Sigmoid colon (tissue), 6 donors: ENCODE measurements at regions not wholly inside any gene's neighbourhood (a gene's known extent, or its start where the extent isn't known, plus 50 kb on each side); places are given as distances from the start of the nearest gene placed in this dataset.

Experiments used
- DNase-seq: peaks from one replicate; pipeline ENCODE4 v3.0.0-alpha.2; 2019
- H3K27ac ChIP-seq, 4 donors: fragments of 200-600 bp; sonication (generic); one replicate each; pipeline ENCODE4 v1.5.1; 2016 to 2019; ENCODE audit warnings: mild to moderate bottlenecking in 1 of 4
- H3K27me3 ChIP-seq, 3 donors: fragments of 200-600 bp; sonication (generic); one replicate each; pipeline ENCODE4 v1.5.1; 2019; ENCODE audit warnings: mild to moderate bottlenecking in 1 of 3
- H3K36me3 ChIP-seq, 4 donors: fragments of 200-600 bp; sonication (generic); one replicate each; pipeline ENCODE4 v1.5.1; 2016 to 2019
- H3K4me1 ChIP-seq, 4 donors: fragments of 200-600 bp; sonication (generic); one replicate each; pipeline ENCODE4 v1.5.1; 2017 to 2019
- H3K4me3 ChIP-seq, 4 donors: fragments of 200-600 bp; sonication (generic); one replicate each; pipeline ENCODE4 v1.5.1; 2017 to 2019; ENCODE audit warnings: mild to moderate bottlenecking in 2 of 4, moderate library complexity in 1 of 4
- H3K9me3 ChIP-seq, 4 donors: fragments of 200-600 bp in 3 of 4; sonication (generic) in 3 of 4; one replicate each; pipeline versions ENCODE4 v1.5.1 to v1.6.1; 2013 to 2019
- EP300 ChIP-seq, 4 donors: sonication (generic); formaldehyde crosslinking; IDR thresholded peaks; one replicate each; pipeline ENCODE4 v1.6.1; 2017; ENCODE audit warnings: antibody characterized with exemption in 4 of 4
- POLR2A ChIP-seq, 2 donors: fragments of 450-650 bp; IDR thresholded peaks; one replicate each; pipeline ENCODE4 v1.6.1; 2016; ENCODE audit warnings: antibody characterized with exemption in 2 of 2, mild to moderate bottlenecking in 2 of 2, moderate library complexity in 2 of 2
- POLR2AphosphoS5 ChIP-seq, 4 donors: sonication (generic); formaldehyde crosslinking; IDR thresholded peaks; one replicate each; pipeline ENCODE4 v1.6.1; 2017; ENCODE audit warnings: antibody characterized with exemption in 4 of 4
- WGBS, 2 donors: extraction: QIAGEN DNeasy Blood & Tissue Kit; methylation state at CpG; one replicate each; pipeline ENCODE4 v1.1.7; 2013; 5-methylcytosine and 5-hydroxymethylcytosine counted together
- intact Hi-C: fragments of 100-400 bp; cut with DNase I; formaldehyde crosslinking; loops from one replicate; pipeline ENCODE4 v1.15.1; 2023
- TF ChIP-seq, protein P1 (sequence below), 4 experiments: fragments of 450-650 bp in 3 of 4; fragments of 200-600 bp in 1 of 4; IDR thresholded peaks; one replicate each; pipeline ENCODE4 v1.5.1; 2016 to 2019; ENCODE audit warnings: antibody characterized with exemption in 4 of 4, mild to moderate bottlenecking in 3 of 4, moderate library complexity in 2 of 4
- donor health status: healthy with polysubstance abuse.
- donor health status: healthy.

- TF ChIP-seq EP300 (IDR thresholded peaks at IDR 0.05), result peak in 1 of 4 donors; percentile 42
- no peak for TF ChIP-seq POLR2A (IDR thresholded peaks at IDR 0.05)
- TF ChIP-seq, protein P1, sequence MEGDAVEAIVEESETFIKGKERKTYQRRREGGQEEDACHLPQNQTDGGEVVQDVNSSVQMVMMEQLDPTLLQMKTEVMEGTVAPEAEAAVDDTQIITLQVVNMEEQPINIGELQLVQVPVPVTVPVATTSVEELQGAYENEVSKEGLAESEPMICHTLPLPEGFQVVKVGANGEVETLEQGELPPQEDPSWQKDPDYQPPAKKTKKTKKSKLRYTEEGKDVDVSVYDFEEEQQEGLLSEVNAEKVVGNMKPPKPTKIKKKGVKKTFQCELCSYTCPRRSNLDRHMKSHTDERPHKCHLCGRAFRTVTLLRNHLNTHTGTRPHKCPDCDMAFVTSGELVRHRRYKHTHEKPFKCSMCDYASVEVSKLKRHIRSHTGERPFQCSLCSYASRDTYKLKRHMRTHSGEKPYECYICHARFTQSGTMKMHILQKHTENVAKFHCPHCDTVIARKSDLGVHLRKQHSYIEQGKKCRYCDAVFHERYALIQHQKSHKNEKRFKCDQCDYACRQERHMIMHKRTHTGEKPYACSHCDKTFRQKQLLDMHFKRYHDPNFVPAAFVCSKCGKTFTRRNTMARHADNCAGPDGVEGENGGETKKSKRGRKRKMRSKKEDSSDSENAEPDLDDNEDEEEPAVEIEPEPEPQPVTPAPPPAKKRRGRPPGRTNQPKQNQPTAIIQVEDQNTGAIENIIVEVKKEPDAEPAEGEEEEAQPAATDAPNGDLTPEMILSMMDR (IDR thresholded peaks at IDR 0.05), result no peak
- peak in 3 of 4 donors; percentile 59 to 79 (median 78) for TF ChIP-seq POLR2AphosphoS5 (IDR thresholded peaks at IDR 0.05)
- no peaks in the 10 kb centered on the region for H3K27me3 ChIP-seq
Measured at GRCh38 chr6:139778688-139779087, 404.2 kb upstream of the CITED2 start.

DNA sequence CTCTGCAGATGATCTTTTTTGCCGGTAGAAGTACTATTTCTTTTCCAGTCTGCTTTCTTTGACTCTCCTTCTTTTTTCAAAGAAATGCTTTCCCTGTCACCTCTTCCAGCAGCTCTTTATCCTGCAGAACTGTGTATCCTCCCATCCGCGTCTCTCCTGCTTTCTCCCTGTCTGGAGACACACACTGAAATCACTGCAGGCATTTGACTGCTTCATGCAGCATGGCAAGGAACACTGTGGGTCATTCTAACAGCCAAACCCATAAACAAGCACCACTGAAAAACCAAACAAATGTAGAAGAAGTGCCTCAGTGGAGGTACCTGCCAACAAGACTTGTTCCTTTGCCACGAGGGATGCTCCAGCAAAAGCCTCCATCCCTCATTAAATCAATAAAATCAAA lies 403.7 kb upstream of the CITED2 start:
- Histone ChIP-seq H3K27me3 (no peaks in the 10 kb centered on the region), H3K4me1 (peaks cover 0 to 44% (median 40%) of the 10 kb centered on the region in 4 donors), H3K4me3 (peak overlapping the region in 1 of 4 donors; percentile 2), H3K27ac (peak overlapping the region; percentile 57 to 73 (median 67)), H3K36me3 (no peaks in the 10 kb centered on the region), H3K9me3 (no peaks in the 10 kb centered on the region)
- WGBS, 2 donors, result 83 to 92% methylated on average over 4 of the region's 4 CpGs
- no peak for DNase-seq
- intact Hi-C loops, result loop anchor here (5.0 kb wide), 2 partner anchors 74 to 401 kb away; no protein-coding TSS in a partner anchor
- TF ChIP-seq POLR2AphosphoS5 (IDR thresholded peaks at IDR 0.05), result peak in 2 of 4 donors; percentile 8 to 25
- no peak for TF ChIP-seq EP300 (IDR thresholded peaks at IDR 0.05)

More at GRCh38 chr6:139778688-139779087, 404.2 kb upstream of the CITED2 start:
- Histone ChIP-seq H3K36me3 (no peaks in the 10 kb centered on the region), H3K27ac (peak overlapping the region; percentile 57 to 73 (median 67)), H3K4me1 (peaks cover 0 to 44% (median 40%) of the 10 kb centered on the region in 4 donors), H3K9me3 (no peaks in the 10 kb centered on the region), H3K4me3 (no peak overlapping the region)
- WGBS, 2 donors, result 82% methylated on average over 5 of the region's 5 CpGs
- intact Hi-C loops, result loop anchor here (5.0 kb wide), 2 partner anchors 74 to 401 kb away; no protein-coding TSS in a partner anchor
- DNase-seq, result no peak

DNA sequence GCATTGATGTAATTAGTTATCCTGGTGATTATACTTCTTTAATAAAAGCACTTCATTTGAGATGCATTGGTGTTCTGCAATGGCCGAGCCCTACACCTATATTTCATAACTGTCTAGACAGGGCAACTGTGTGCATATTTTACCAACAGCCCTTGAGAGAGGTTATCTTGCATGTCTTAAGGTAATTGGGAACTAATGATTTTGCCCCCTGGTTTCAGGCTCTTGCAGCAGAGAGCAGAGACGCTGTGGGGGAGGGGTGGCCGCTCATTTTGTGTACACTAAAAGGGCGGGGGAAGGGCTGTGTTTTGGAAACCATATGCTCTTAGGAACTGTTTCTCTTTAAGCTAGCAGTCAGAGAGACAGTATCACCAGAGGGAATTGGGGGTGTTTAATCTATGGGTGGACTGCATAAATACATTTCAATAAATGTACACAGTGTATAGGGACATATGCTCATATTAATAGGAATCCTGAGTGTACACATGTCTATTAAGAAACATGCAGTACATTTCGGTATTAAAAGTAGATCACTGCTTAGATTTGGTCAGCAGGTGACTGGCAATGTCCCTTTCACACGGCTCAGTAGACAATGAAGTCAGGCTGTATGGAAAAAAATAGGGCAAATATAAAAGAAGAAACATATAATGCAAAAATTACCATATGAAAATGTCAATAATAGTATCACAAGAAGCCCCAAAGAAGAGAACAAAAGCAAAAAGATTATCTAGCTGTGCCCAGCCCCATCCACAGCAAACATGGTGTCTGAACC lies 402.9 kb upstream of the CITED2 start:
- Histone ChIP-seq H3K27ac (peak overlapping the region in 3 of 4 donors; percentile 57 to 73 (median 72)), H3K27me3 (no peaks in the 10 kb centered on the region), H3K4me3 (no peak overlapping the region), H3K36me3 (no peaks in the 10 kb centered on the region), H3K9me3 (no peaks in the 10 kb centered on the region), H3K4me1 (peaks cover 0 to 44% (median 40%) of the 10 kb centered on the region in 4 donors)
- TF ChIP-seq EP300 (IDR thresholded peaks at IDR 0.05) (no peak), POLR2A (IDR thresholded peaks at IDR 0.05) (no peak), POLR2AphosphoS5 (IDR thresholded peaks at IDR 0.05) (no peak)
- TF ChIP-seq, protein P1 (IDR thresholded peaks at IDR 0.05), result no peak
- WGBS, 2 donors, result 77 to 81% methylated on average over 6 of the region's 6 CpGs
- DNase-seq, result no peak
- intact Hi-C loops, result loop anchor here (5.0 kb wide), 2 partner anchors 75 to 400 kb away; no protein-coding TSS in a partner anchor

- WGBS, 2 donors, result 12 to 58% methylated on average over 6 of the region's 6 CpGs
- no peak overlapping the region for H3K4me3 ChIP-seq
- no peak for DNase-seq
- H3K4me1 ChIP-seq, result peaks cover 0 to 44% (median 40%) of the 10 kb centered on the region in 4 donors
- intact Hi-C loops, result loop anchor here (5.0 kb wide), 2 partner anchors 76 to 399 kb away; no protein-coding TSS in a partner anchor
- H3K27ac ChIP-seq, result peak overlapping the region in 2 of 4 donors; percentile 8 to 14
- H3K36me3 ChIP-seq, result no peaks in the 10 kb centered on the region
- H3K9me3 ChIP-seq, result no peaks in the 10 kb centered on the region
- TF ChIP-seq POLR2AphosphoS5 (IDR thresholded peaks at IDR 0.05) (no peak), EP300 (IDR thresholded peaks at IDR 0.05) (no peak), POLR2A (IDR thresholded peaks at IDR 0.05) (no peak)
- H3K27me3 ChIP-seq, result no peaks in the 10 kb centered on the region
Measured at GRCh38 chr6:139776041-139776440, 401.6 kb upstream of the CITED2 start.

GRCh38 chr6:139768196-139768595 lies 393.7 kb upstream of the CITED2 start:
- Histone ChIP-seq H3K4me1 (peaks cover 0 to 35% (median 21%) of the 10 kb centered on the region in 4 donors), H3K27me3 (no peaks in the 10 kb centered on the region), H3K36me3 (no peaks in the 10 kb centered on the region), H3K9me3 (no peaks in the 10 kb centered on the region), H3K27ac (no peak overlapping the region), H3K4me3 (no peak overlapping the region)
- no peak for DNase-seq
- intact Hi-C loops, result loop anchor here (10.0 kb wide), 1 partner anchor 217 kb away; no protein-coding TSS in a partner anchor
- TF ChIP-seq POLR2AphosphoS5 (IDR thresholded peaks at IDR 0.05) (no peak), EP300 (IDR thresholded peaks at IDR 0.05) (no peak), POLR2A (IDR thresholded peaks at IDR 0.05) (no peak)
- TF ChIP-seq, protein P1 (IDR thresholded peaks at IDR 0.05), result no peak
